K562 (cell line): ENCODE measurements at regions not wholly inside any gene's neighbourhood (a gene's known extent, or its start where the extent isn't known, plus 50 kb on each side); places are given as distances from the start of the nearest gene placed in this dataset.
A peak's percentile ranks its signal among the peaks of the same experiment; 100 is the strongest.

Experiments used
- ATAC-seq: fragments of 200-7000 bp; cut with Tn5 transposase; 3 replicates; pipeline ENCODE4 v1.9.1; 2020; ENCODE audit warnings: moderate library complexity
- BruUV-seq: library from RNA; stranded (reverse); fragments of 400-500 nt; replicated peaks from 2 replicates; lab custom pipeline; 2021; lab: Mats Ljungman, UMichigan
- CTCF ChIA-PET: fragments of 300-600 bp; formaldehyde crosslinking; extraction: SDS; loops from one replicate; lab custom pipeline; 2021; ENCODE audit warnings: low intra/inter-chr PET ratio; lab: Yijun Ruan, JAX
- POLR2A ChIA-PET: fragments of 300-600, 350-650 bp; sonication (Branson Sonifier 250); formaldehyde crosslinking; extraction: SDS; loops from one replicate; lab custom pipeline; 2021; ENCODE audit warnings: antibody characterized with exemption, inconsistent platforms; lab: Yijun Ruan, JAX
- DNase-seq, 4 experiments: peaks; one replicate each; pipeline versions ENCODE4 v3.0.0 to v3.0.0-alpha.2; 2011 to 2018; ENCODE audit warnings: low spot score in 3 of 4, mixed read lengths in 3 of 4; ENCODE audit errors: extremely low read depth in 1 of 4
- FAIRE-seq: peaks from 2 replicates; lab custom pipeline; 2011; peaks lifted over from hg19 to GRCh38; lab: Jason Lieb, UNC
- H2AFZ ChIP-seq: 2 replicates; pipeline ENCODE4 v1.6.0; 2011; ENCODE audit warnings: low read depth, low read length, control low read depth, inconsistent platforms
- H3K27ac ChIP-seq: fragments of 200-600 bp; 3 replicates; pipeline ENCODE4 v1.8.0; 2011; ENCODE audit warnings: low read depth, mild to moderate bottlenecking, control low read depth, inconsistent platforms, low read length, moderate library complexity, mixed read lengths; ENCODE audit errors: extremely low read depth
- H3K27me3 ChIP-seq, 2 experiments: fragments of 300-600 bp in 1 of 2; 2 replicates in 1 of 2; 3 replicates in 1 of 2; pipeline versions ENCODE4 v1.6.0 to v1.8.0; 2011; ENCODE audit warnings: inconsistent platforms in 2 of 2, low read length in 2 of 2, mild to moderate bottlenecking in 1 of 2, mixed read lengths in 1 of 2, moderate library complexity in 1 of 2; ENCODE audit not compliant: control insufficient read depth in 2 of 2, insufficient read depth in 2 of 2
- H3K36me3 ChIP-seq: fragments of 300-600 bp; 3 replicates; pipeline ENCODE4 v1.8.0; 2011; ENCODE audit warnings: mild to moderate bottlenecking, low read length, inconsistent platforms; ENCODE audit not compliant: control insufficient read depth, insufficient read depth
- H3K4me1 ChIP-seq, 2 experiments: fragments of 200-600 bp in 1 of 2; replicated peaks in 1 of 2; 2 replicates in 1 of 2; 3 replicates in 1 of 2; pipeline versions ENCODE4 v1.5.1 to v1.8.0; 2011; ENCODE audit warnings: inconsistent platforms in 2 of 2, low read length in 2 of 2, mild to moderate bottlenecking in 1 of 2, mixed read lengths in 1 of 2, moderate library complexity in 1 of 2; ENCODE audit not compliant: control insufficient read depth in 2 of 2, insufficient read depth in 2 of 2
- H3K4me2 ChIP-seq: 2 replicates; pipeline ENCODE4 v1.6.1; 2011; ENCODE audit warnings: low read length, control low read depth, inconsistent platforms, mixed read lengths; ENCODE audit not compliant: insufficient read depth
- H3K4me3 ChIP-seq: fragments of 200-600 bp; sonication (generic), shearing (Covaris generic); 2 replicates; pipeline ENCODE4 v1.5.1; 2016; ENCODE audit warnings: control low read depth, inconsistent platforms
- H3K79me2 ChIP-seq: fragments of 200-600 bp; 3 replicates; pipeline ENCODE4 v1.8.0; 2011; ENCODE audit warnings: low read length, inconsistent platforms; ENCODE audit not compliant: control insufficient read depth, insufficient read depth
- H3K9ac ChIP-seq, 2 experiments: 2 replicates each; pipeline versions ENCODE4 v1.6.0 to v1.6.1; 2011; ENCODE audit warnings: low read depth in 2 of 2, low read length in 2 of 2, control low read depth in 1 of 2, inconsistent platforms in 1 of 2, mild to moderate bottlenecking in 1 of 2, mixed read lengths in 1 of 2; ENCODE audit not compliant: insufficient read depth in 1 of 2
- H3K9me1 ChIP-seq: one replicate; pipeline ENCODE4 v1.6.0; 2011; ENCODE audit warnings: inconsistent platforms, mild to moderate bottlenecking, low read length, moderate library complexity; ENCODE audit not compliant: control insufficient read depth, insufficient read depth
- H3K9me3 ChIP-seq: replicated peaks from 2 replicates; pipeline ENCODE4 v1.5.1; 2011; ENCODE audit warnings: low read depth, low read length, inconsistent platforms; ENCODE audit not compliant: control insufficient read depth, insufficient read depth
- H4K20me1 ChIP-seq: replicated peaks from 2 replicates; pipeline ENCODE4 v1.6.1; 2011; ENCODE audit warnings: low read length, inconsistent platforms, mixed read lengths; ENCODE audit not compliant: control insufficient read depth, insufficient read depth
- CCNT2 ChIP-seq: IDR thresholded peaks from 2 replicates; pipeline ENCODE4 v1.6.1; 2011; ENCODE audit warnings: borderline replicate concordance, low read depth, mild to moderate bottlenecking, moderate library complexity, mixed read lengths, low read length; ENCODE audit not compliant: insufficient read length; ENCODE audit errors: extremely low read depth
- CREB1 ChIP-seq, 2 experiments: sonication (generic) in 1 of 2; formaldehyde crosslinking in 1 of 2; IDR thresholded peaks; 2 replicates each; pipeline versions ENCODE4 v1.6.1 to v1.8.0; 2012 to 2022; ENCODE audit warnings: inconsistent platforms in 1 of 2, mild to moderate bottlenecking in 1 of 2, missing genetic modification reagents in 1 of 2, moderate library complexity in 1 of 2
- FOSL1 ChIP-seq: fragments of 200-800 bp; sonication (Bioruptor generic); conservative IDR thresholded peaks from 2 replicates; pipeline ENCODE4 v1.6.1; 2016; ENCODE audit warnings: missing genetic modification characterization, missing compliant biosample characterization
- FOXA3 ChIP-seq, 2 experiments: fragments of 450-650 bp in 1 of 2; sonication (generic) in 1 of 2; formaldehyde crosslinking; IDR thresholded peaks in 1 of 2; conservative IDR thresholded peaks in 1 of 2; 2 replicates each; pipeline versions ENCODE4 v1.4.0 to v1.8.0; 2020 to 2022; ENCODE audit warnings: mild to moderate bottlenecking in 2 of 2, missing genetic modification reagents in 1 of 2
- FOXK1 ChIP-seq: sonication (generic); formaldehyde crosslinking; IDR thresholded peaks from 2 replicates; pipeline ENCODE4 v1.8.0; 2022; ENCODE audit warnings: missing genetic modification reagents, mild to moderate bottlenecking, borderline replicate concordance
- HIVEP1 ChIP-seq: fragments of 250-450 bp; sonication (Bioruptor Pico); IDR thresholded peaks from 2 replicates; pipeline ENCODE4 v1.4.0; 2020; ENCODE audit warnings: mild to moderate bottlenecking
- NFIX ChIP-seq: fragments of 250-450 bp; sonication (Bioruptor Pico); IDR thresholded peaks from 2 replicates; pipeline ENCODE4 v1.4.0; 2020; ENCODE audit warnings: low read depth, mild to moderate bottlenecking, moderate library complexity
- PHB2 ChIP-seq: fragments of 450-650 bp; IDR thresholded peaks from 2 replicates; pipeline ENCODE4 v1.6.1; 2017; ENCODE audit warnings: low read depth
- ZNF224 ChIP-seq: sonication (generic); formaldehyde crosslinking; IDR thresholded peaks from 2 replicates; pipeline ENCODE4 v1.8.0; 2022; ENCODE audit warnings: mild to moderate bottlenecking, missing genetic modification reagents
- WGBS: fragments of 100-300 bp; shearing (Covaris generic); methylation state at CpG from one replicate; pipeline ENCODE4 v1.1.6; 2016; ENCODE audit warnings: low coverage, mixed read lengths; ENCODE audit not compliant: insufficient coverage; ENCODE audit errors: missing lambda C conversion rate; 5-methylcytosine and 5-hydroxymethylcytosine counted together
- in situ Hi-C: fragments of 300-500 bp; cut with MboI; formaldehyde crosslinking; loops from 4 replicates; pipeline ENCODE4 v1.15.0; 2018; ENCODE audit warnings: inconsistent platforms, mixed read lengths
- intact Hi-C: fragments of 100-400 bp; cut with micrococcal nuclease; formaldehyde crosslinking; loops from 2 replicates; pipeline ENCODE4 v1.14.2; 2022
- TF ChIP-seq, protein P1 (sequence below): sonication (generic); IDR thresholded peaks from 2 replicates; pipeline ENCODE4 v1.6.1; 2016

DNA sequence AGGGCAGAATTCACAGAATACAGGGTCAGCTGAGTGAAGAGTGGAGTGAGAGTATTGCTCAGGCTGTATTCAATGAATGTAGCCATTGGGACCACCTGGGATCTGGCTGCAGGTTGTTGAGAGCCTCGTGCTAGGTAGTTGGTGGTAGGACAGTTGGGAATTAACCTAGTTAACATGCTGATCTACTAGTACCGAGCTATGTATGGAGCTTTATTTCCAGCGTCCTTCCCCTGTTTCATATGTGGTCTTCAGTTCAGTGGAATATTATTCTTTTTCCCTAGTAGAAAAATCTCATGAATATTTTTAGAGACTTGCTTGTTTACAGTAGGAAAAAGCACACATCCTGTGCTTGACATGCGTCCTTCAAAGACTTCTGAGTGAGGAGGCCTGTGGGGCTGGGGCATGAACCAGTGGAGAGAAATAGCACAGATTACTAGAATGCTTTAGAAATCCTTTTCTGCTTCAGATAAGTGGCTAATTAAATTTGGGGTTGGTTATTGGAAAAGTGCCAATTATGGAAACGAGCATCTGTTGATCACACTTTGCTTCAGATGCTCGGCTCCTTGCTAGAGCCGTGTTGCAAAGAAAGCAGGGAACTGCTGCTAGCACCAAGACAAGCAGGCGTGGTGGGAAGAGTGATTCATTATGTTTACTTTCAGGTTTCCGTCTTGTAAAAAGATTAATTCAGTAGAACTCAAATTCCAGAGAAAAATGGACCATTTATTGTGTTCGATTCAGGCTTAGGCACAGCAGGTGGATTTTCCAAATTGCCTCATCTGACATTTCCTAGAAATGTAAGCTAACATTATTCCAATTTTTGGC is 53.6 kb downstream of the ARF6 start (continued):
- TF ChIP-seq, protein P1, sequence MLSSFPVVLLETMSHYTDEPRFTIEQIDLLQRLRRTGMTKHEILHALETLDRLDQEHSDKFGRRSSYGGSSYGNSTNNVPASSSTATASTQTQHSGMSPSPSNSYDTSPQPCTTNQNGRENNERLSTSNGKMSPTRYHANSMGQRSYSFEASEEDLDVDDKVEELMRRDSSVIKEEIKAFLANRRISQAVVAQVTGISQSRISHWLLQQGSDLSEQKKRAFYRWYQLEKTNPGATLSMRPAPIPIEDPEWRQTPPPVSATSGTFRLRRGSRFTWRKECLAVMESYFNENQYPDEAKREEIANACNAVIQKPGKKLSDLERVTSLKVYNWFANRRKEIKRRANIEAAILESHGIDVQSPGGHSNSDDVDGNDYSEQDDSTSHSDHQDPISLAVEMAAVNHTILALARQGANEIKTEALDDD: peak; percentile 75
- peak; percentile 55 for TF ChIP-seq FOSL1 (tag)
- TF ChIP-seq PHB2: no peak
- TF ChIP-seq FOXA3 (CRISPR knock-in tag; conservative IDR thresholded peaks at IDR 0.05 in 1 of 2, IDR thresholded peaks at IDR 0.05 in 1 of 2): no peak
- TF ChIP-seq CREB1 (IDR thresholded peaks at IDR 0.05): no peak
- no peak for TF ChIP-seq CREB1 (CRISPR knock-in tag; IDR thresholded peaks at IDR 0.05)
- TF ChIP-seq CCNT2: no peak
- TF ChIP-seq HIVEP1 (CRISPR knock-in tag): no peak

DNA sequence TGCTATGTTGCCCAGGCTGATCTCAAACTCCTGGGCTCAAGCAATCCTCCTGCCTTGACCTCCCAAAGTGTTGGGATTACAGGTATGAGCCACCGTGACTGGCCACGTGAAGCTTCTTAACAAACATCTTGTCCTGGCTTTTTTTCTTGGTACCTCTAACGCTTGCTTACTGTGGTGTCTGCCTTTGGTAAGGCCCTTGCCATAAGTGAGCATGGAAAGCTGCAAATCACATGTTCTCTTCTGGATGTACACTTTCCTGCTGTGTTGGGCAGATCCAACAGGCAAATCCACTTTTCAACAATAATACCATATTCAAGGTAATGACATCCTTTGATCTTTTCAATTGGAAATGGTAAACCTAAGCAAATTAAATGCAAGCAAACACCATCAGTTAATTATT is 54.6 kb downstream of the ARF6 start:
- no peak overlapping the region for H3K27ac ChIP-seq

More for the DNA sequence above, 54.6 kb downstream of the ARF6 start:
- Histone ChIP-seq H3K9me3 (no peaks in the 10 kb centered on the region), H3K4me1 (no peaks in the 10 kb centered on the region; a peak in 2 of 5 replicates), H3K36me3 (no peaks in the 10 kb centered on the region), H3K79me2 (no peaks in the 10 kb centered on the region), H3K4me3 (no peak overlapping the region), H4K20me1 (no peaks in the 10 kb centered on the region), H3K4me2 (no peak overlapping the region), H3K27me3 (no peaks in the 10 kb centered on the region), H3K9me1 (no peaks in the 10 kb centered on the region), H2AFZ (no peak overlapping the region), H3K9ac (no peak overlapping the region)
- FAIRE-seq (no peak), ATAC-seq (no peak), DNase-seq (no peak)
- 68% methylated on average over 3 of the region's 3 CpGs for WGBS
- CTCF ChIA-PET: no interaction called here
- intact Hi-C loops: no loop called here
- BruUV-seq: no TSS peak
- TF ChIP-seq FOXK1 (no peak), ZNF224 (CRISPR knock-in tag) (no peak), NFIX (CRISPR knock-in tag) (no peak)
- POLR2A ChIA-PET: interaction anchor here (0.6 kb wide), 1 partner anchor 17 kb away, joined by 4 read pairs; no protein-coding TSS in a partner anchor
- in situ Hi-C loops: no loop called here
